ENCODE measurements at regions not wholly inside any gene's neighbourhood (a gene's known extent, or its start where the extent isn't known, plus 50 kb on each side); places are given as distances from the start of the nearest gene placed in this dataset.

DNA sequence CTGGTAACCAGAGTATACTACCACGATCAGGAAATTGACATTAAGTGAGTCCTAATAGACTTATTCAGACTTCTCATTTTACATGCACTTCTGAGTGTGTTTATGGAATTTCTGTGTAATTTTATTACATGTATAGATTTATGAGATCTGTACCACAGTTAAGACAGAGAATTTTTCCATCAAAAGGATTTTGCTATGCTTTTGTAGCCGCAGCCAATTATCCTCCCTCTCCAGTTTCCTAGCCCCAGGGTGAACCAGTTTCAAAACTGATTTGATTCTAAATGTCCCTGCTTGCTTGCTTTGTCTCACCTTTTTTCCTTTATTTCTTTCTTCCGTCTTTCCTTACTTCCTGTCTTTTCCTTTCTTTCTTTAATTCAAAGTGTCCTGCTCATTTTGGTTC, 661.2 kb upstream of the BCHE start:
- no peak for DNase-seq
- in situ Hi-C loops (cut with MboI; ENCODE audit: low pct_unique_long_range_greater_than_20kb, low sequenced_read_pairs): no loop called here

DNA sequence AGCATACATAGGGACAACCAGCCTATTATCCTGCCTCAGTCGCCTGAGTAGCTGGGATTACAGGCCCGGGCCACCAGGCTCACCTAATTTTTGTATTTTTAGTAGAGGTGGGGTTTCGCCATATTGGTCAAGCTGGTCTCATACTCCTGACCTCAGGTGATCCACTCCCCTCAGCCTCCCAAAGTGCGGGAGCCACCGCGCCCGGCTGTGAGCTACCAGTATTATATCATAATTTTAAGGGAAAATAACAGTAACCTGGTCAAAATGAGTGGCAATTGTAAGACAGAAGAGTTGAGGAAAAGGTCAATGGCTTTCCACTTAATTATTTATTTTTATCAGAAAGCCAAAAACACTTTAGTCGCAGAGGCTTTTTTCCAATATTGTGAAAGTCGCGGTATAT, 652.6 kb upstream of the BCHE start:
- in situ Hi-C loops (cut with MboI; ENCODE audit: low pct_unique_long_range_greater_than_20kb, low sequenced_read_pairs): no loop called here
- no peak for DNase-seq

DNA sequence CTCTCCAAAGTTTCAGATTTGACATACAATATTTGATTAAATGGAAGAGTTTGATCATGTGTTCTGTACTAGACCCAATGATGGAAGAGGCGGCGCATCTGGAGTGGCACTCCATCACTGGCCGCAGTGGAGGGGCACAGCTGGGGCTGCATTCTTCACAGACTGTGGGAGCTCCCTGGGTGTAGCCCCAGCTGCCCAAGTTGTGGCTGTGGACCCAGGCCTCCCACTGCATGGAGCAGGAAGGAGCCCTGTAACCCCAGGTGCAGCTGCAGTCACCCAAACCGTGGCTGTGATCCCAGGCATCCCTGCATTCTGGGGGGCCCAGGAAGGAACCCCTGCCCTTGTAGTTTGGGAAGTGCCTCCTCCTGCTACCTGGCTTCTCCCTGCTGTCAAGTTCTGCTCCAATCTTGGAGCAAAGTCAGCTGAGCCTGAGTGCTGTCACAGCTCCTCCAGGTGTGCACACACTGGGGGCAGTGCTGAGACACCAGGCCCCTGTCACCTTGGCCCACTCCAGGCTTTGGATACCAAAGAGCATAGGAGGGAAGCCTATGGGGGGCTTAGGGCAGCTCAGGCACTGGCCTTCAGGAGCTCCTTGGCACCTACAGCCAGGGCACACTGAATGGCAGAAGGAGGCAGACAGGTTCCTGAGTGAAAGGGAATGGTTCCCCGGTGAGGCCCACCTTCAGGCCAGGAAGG, 651.9 kb upstream of the BCHE start:
- DNase-seq: no peak
- in situ Hi-C loops (cut with MboI; ENCODE audit: low pct_unique_long_range_greater_than_20kb, low sequenced_read_pairs): no loop called here

DNA sequence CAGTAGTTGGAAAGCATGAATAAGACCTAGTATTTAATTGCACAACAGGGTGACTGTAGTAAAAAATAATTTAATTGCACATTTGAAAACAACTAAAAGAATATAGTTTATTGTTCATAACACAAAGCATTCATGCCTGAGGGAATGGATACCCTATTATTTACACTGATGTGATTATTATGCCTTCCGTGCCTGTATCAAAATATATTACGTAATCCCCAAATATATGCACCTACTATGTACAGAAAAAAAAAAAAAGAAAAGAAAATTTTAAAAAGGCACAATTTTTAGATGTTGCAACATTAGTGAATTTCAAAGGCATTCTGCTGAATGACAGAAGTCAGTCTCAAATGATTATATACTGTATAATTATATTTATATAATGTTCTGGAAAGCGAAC, 647.2 kb upstream of the BCHE start:
- DNase-seq: no peak
- in situ Hi-C loops (cut with MboI; ENCODE audit: low pct_unique_long_range_greater_than_20kb, low sequenced_read_pairs): no loop called here

DNA sequence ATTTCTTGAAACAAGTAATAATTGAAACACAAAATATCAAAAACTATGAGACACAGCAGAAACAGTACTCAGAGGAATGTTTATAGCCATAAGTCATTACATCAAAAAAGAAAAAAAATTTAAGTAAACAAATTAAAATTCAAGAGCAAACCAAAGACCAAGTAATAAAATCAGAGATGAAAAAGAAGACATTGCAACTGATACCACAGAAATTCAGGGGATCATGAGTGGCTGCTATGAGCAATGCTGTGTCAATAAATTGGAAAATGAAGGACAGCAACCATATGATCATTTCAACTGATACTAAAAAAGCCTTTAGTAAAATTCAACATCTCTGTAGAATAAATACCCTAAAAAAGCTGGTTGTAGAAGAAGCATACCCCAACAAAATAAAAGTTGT, 644.1 kb upstream of the BCHE start:
- in situ Hi-C loops (cut with MboI; ENCODE audit: low pct_unique_long_range_greater_than_20kb, low sequenced_read_pairs): no loop called here
- DNase-seq: no peak

DNA sequence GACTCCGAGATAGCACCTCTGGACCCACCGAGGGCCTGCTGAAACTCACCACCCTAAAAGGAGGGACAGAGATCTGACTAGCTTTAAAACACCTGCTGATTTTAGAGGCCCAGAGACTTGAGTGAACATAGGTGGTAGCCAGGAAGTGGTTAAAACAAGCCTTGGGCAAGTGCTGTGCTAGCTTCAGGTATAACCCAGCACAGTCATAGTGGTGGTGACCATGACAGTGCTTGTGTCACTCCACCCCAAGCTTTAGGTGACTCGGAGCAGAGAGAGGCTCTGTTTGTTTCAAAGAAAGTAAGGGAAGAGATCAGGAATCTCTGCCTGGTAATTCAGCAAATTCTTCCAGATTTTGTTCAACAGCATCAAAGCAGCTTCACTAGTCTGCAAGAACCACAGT, 641.1 kb upstream of the BCHE start:
- DNase-seq: no peak
- in situ Hi-C loops (cut with MboI; ENCODE audit: low pct_unique_long_range_greater_than_20kb, low sequenced_read_pairs): no loop called here

DNA sequence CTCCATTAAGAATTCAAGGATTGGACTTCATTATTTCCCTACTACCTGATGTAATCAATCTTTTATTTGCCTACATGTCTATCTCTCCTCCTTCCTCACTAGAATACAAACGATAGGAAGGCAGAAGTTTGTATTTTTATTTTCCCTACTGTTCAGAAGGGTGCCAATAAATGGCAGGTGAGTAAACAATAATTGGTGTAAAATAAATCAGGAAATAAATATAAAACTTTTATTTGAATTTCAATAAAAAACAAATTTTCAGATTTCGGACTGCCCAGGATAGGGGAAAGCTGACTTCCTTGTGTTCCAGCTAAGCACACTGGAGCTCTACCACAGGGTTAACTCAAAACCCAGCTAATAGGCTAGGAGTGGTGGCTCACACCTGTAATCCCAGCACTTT, 636.3 kb upstream of the BCHE start:
- DNase-seq: no peak
- in situ Hi-C loops (cut with MboI; ENCODE audit: low pct_unique_long_range_greater_than_20kb, low sequenced_read_pairs): no loop called here

DNA sequence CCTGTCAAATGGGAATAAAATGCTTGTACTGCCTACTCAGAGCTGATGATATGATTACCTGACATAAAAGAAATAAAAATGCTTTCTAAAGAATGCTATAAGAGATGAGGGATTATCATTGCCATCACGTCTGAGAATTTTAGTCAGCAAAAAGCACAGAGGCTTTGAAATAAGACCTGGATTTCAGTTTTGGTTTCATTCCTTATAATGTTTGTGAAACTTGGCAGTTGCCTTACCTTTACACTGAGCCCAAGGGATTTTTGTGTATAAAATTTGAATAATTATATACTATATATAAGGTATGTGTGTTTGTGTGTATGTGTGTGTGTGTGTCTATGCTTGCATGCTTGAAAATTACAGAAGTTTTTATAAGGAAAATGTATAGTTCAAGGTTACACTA, 634.8 kb upstream of the BCHE start:
- DNase-seq: no peak
- in situ Hi-C loops (cut with MboI; ENCODE audit: low pct_unique_long_range_greater_than_20kb, low sequenced_read_pairs): no loop called here

DNA sequence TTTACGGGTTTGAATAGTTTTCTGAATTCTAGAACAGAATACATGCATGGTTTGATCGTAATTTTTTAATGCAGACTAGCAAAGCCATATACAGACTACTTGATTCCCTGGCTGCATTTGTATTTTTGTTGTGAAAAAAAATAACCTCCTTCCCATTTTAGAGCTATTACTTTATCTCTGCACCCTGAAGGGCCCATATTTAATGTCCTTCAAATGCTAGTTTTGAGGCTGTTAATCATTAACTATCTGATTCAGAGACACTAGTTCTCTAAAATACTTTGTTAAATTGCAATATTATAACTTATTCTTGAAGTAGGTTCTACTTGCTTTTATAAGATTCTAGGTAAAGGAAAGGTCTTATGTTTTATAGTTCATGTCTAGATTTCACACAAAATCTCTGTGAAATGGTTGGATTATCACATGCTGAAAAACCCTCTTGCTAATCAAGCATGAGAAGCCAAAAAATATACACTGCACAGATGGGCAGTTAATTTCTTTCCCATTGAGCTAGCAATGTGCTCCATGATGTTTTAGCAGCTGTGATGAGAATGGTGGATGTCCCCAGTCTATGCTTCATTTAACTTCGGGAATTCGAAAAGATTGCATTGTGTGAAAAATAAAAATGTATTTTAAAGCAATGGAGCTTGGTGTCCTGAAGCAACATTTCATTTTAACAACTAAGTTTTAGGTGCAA, 634.0 kb upstream of the BCHE start:
- no peak for DNase-seq
- in situ Hi-C loops (cut with MboI; ENCODE audit: low pct_unique_long_range_greater_than_20kb, low sequenced_read_pairs): no loop called here

DNA sequence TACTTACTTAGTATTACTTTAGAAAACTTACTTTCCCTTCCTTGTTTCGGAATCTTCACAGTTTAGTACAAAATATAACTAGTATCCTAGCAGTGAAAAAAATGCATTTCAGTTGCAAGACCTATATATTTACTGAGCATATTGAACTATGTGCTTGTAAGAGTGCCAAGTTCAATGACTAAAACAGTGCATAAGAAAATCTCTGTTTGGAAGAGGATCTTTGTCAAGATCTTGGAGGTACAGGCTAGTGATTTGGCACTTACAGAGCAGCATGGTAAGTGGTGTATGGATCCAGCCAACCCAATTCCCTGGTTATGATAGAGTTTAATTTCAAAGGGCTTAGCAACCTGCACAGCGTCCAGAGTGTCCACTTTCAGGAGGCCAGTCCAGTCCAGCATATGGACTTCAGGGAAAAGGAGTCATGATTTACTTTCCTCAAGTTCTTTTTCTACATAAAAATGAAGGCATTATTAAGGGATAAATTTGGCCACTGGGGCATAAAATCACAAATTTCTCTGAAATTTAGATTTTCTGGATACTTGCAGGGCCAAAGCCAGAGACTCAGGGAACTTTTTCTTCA, 625.8 kb upstream of the BCHE start:
- DNase-seq: no peak
- in situ Hi-C loops (cut with MboI; ENCODE audit: low pct_unique_long_range_greater_than_20kb, low sequenced_read_pairs): no loop called here

DNA sequence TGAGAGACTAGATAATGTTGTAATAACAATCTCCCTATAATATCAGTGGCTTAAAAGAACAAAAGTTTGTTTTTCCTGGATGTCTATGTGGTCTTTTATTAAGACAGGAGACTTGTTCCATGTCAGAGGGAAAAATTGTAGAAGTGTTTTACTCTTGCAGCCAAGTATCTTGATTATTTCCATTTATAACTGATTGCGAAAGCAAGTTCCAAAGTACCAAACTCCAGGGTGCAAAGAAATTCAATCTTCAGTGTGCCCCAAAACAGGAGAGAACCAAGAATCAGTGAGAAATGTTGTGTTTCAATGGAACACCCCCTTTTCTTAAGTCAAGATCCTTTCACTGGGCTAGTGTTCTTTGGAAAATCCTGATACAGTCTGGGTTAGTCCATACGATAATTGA, 624.4 kb upstream of the BCHE start:
- in situ Hi-C loops (cut with MboI; ENCODE audit: low pct_unique_long_range_greater_than_20kb, low sequenced_read_pairs): no loop called here

DNA sequence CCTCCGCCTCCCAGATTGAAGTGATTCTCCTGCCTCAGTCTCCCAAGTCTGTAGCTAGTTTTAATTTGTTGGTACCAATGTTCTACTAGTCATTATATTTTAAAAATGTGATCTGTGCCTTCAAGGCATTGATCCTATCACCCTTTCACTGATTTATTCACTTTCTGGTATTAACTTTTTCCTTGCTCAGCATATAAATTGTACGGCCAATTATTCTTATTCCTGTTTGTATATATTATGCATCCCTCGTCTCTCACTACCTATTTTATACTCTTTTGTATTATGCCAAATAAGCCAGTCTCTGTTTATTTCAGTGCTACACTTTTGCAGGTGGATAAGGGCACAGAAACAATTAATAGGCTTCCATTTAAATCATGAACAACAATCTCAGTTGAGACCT, 620.2 kb upstream of the BCHE start:
- in situ Hi-C loops (cut with MboI; ENCODE audit: low pct_unique_long_range_greater_than_20kb, low sequenced_read_pairs): no loop called here
- DNase-seq: no peak

More for the DNA sequence above, 624.4 kb upstream of the BCHE start:
- no peak for DNase-seq

DNA sequence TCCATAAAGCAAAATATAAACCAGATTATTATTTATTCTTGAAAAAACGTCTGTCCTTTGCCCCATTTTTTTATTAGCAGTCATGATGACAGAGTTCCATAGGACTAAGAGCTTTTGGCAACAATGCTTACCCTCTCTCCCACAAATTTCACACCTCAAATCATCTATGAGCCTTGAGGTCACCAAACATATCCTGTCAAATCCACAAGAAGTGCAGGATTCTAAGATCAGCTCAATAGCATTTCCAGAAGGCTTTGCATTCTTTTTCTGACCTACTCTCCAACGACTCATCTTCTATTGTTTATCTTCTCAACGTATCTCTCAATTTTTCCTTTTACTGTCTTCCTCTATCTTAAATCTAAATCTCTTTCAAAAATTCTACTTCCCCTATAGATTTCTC, 619.1 kb upstream of the BCHE start:
- in situ Hi-C loops (cut with MboI; ENCODE audit: low pct_unique_long_range_greater_than_20kb, low sequenced_read_pairs): no loop called here

DNA sequence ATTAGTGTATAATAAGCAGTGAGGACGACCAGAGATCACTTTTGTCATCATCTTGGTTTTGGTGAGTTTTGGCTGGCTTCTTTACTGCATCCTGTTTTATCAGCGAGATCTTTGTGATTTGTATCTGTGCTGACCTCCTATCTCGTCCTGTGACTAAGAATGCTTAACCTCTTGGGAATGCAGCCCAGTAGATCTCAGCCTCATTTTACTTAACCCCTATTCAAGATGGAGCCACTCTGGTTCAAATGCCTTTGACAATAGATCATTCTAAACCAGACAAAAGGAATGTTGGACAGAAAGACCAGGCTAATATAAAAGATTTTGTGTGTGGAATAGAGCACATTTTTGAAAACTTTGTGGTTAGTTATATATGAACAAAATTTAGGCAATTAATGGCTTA, 618.5 kb upstream of the BCHE start:
- in situ Hi-C loops (cut with MboI; ENCODE audit: low pct_unique_long_range_greater_than_20kb, low sequenced_read_pairs): no loop called here
- DNase-seq: no peak

More for the DNA sequence above, 619.1 kb upstream of the BCHE start:
- no peak for DNase-seq

DNA sequence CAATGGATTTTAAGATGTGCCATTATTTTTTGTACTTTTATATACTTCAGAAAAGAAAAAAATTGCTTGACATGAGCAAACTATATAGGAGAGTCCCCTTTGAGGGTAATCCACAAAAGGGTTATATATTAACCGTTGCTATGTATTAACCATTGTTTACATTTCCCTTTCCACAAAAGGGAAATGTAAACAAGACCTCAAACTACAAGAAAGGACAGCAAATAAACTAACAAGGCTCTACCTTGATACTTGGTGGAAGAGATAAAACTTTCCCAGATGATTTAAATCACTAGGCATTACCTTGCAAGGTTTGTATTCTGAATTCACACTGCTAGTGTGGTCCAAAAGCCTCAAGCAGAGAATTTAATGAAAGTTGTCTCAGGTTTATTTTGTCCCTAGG, 616.3 kb upstream of the BCHE start:
- DNase-seq: no peak
- in situ Hi-C loops (cut with MboI; ENCODE audit: low pct_unique_long_range_greater_than_20kb, low sequenced_read_pairs): no loop called here

DNA sequence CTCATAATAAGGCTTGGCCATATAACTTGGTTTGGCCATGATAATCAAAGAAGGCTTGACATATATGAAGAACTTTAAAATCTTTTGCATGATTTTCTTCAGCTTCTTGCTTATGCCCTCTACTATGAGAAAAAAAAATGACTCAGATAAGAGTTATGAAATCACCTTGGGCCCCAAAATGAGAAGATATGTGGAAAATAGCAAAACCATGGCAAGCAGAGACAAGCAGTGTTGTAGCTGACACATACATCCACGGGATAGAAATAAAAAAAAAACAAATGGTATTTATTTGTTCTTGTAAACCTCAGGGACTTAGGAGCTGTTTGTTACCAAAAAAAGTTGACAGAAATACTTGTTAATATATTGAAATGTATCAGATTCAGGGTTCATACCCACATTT, 614.8 kb upstream of the BCHE start:
- in situ Hi-C loops (cut with MboI; ENCODE audit: low pct_unique_long_range_greater_than_20kb, low sequenced_read_pairs): no loop called here
- no peak for DNase-seq

DNA sequence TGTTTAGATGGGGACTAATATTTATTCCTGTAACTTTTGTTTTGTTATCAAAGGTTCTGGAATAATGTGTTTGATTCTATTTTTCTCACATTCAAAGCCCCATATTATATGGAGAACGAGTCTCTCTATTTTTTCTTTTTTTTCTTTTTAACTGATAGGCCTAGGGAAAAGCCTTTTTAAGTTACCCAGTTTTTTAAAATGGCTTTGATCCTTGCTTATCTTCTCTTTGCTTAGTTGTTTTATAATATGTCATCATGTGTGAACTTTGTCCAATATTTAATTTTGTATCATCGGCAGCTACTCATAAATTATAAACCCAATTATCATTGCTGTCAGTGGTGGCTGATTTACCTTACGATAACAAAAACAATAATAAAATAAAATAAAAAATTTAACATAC, 610.3 kb upstream of the BCHE start:
- in situ Hi-C loops (cut with MboI; ENCODE audit: low pct_unique_long_range_greater_than_20kb, low sequenced_read_pairs): no loop called here
- DNase-seq: no peak

DNA sequence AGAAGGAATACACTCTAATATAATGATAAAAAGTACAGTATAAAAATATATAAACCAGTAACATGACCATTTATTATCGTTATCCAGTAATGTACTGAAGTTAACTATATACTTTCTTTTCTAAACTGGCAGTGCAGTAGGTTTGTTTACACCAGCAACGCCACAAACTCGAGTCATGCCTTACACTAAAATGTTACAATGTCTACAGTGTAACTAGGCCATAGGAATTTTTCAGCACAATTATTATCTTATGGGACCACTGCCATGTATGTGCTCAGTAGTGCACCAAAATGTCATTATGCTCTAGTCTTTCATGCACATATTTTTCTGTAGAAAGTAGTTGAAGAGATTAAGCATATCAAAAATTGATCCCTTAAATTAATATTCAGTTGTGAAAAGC, 609.8 kb upstream of the BCHE start:
- DNase-seq: no peak
- in situ Hi-C loops (cut with MboI; ENCODE audit: low pct_unique_long_range_greater_than_20kb, low sequenced_read_pairs): no loop called here

DNA sequence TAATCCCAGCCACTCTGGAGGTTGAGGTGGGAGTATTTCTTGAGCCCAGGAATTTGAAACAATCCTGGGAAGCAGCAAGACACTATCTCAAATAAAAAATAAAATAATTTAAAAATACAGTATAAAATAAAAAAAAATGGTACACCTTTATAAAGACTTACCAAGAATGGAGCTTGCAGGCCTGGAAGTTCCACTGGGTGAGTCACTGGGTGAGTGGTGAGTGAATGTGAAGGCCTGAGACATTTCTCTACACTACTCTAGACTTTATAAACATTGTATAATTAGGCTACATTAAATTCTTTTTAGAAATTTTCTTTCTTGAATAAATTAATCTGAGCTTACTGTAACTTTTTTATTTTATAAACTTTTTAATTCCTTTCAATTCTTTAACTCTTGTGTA, 609.1 kb upstream of the BCHE start:
- in situ Hi-C loops (cut with MboI; ENCODE audit: low pct_unique_long_range_greater_than_20kb, low sequenced_read_pairs): no loop called here

DNA sequence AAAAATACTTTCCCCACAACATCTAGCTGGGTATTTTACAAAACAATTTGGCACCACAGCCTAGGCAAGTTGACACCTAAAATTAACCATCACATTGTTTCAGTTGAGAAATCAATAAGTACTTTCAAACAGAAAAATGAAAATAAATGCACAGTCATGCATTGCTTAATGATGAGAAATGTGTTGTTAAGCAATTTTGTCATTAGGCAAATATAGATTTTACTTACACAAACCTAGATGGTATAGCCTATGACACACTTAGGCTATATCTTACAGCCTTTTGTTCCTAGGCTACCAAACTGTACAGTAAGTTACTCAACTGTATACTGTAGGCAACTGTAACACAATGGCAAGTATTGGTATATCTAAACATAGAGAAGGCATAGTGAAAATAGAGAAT, 608.6 kb upstream of the BCHE start:
- in situ Hi-C loops (cut with MboI; ENCODE audit: low pct_unique_long_range_greater_than_20kb, low sequenced_read_pairs): no loop called here
- DNase-seq: no peak

More for the DNA sequence above, 609.1 kb upstream of the BCHE start:
- DNase-seq: no peak

DNA sequence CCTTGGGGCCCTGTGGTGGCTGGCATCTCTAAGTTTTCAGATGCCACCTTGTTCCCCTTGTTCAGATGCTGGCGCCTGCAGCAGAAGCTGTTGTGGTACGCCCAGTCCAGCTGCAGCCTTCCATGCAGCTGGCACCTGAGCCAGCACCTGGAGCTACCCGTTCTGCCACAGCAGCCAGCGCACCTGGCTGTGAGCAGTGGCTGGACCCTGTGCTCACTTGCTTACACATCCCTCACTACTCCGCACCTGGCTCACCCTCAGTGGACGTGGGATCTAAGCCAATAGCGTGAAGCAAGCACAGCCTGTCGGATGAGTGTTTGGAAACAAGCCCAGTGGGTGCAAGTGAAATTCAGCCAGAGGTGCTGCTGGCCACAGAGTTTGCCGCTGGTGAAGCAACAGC, 607.5 kb upstream of the BCHE start:
- in situ Hi-C loops (cut with MboI; ENCODE audit: low pct_unique_long_range_greater_than_20kb, low sequenced_read_pairs): no loop called here
- no peak for DNase-seq

Measured in KBM-7 (cell line).